ENCODE measurements at regions not wholly inside any gene's neighbourhood (a gene's known extent, or its start where the extent isn't known, plus 50 kb on each side); places are given as distances from the start of the nearest gene placed in this dataset.

DNA sequence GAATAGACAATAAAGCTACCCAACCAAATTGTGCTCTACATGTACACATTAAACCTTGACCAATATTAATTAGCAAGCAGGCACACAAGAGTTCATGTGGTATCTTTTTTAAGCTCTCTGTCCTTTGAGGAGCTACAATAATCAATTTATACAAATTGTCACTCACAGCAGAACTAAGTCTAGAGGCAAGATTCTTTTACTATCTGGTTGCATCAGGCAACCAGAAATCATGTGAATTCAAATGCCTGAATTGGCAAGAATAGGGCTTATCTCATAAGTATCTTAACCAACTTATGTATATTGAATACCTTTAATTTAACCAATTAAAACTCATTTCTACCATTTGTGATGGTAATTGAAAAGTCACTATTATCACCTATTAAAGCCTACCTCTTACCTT lies 145.5 kb upstream of the HAPLN1 start:
- Mint-ChIP-seq H3K9me3 (no peaks in the 10 kb centered on the region), H3K36me3 (ENCODE audit: low read depth) (no peaks in the 10 kb centered on the region), H3K27ac (no peak overlapping the region), H3K4me3 (no peak overlapping the region), H3K4me1 (peaks cover 3% of the 10 kb centered on the region), H3K27me3 (ENCODE audit: insufficient read depth) (no peaks in the 10 kb centered on the region)
- H3K9ac ChIP-seq (ENCODE audit: extremely low read depth, low read length, poor library complexity, severe bottlenecking), result no peak overlapping the region
- H3K9me3 ChIP-seq (ENCODE audit: control insufficient read depth, low read length), result no peaks in the 10 kb centered on the region
- no peak overlapping the region for H3K27ac ChIP-seq (ENCODE audit: low read depth, low read length)
- no peaks in the 10 kb centered on the region for H3K36me3 ChIP-seq (ENCODE audit: control insufficient read depth, insufficient read depth, low read length)
- no peak overlapping the region for H3K4me3 ChIP-seq (ENCODE audit: low read length)
- DNase-seq, result no peak
- no peaks in the 10 kb centered on the region for H3K27me3 ChIP-seq (ENCODE audit: control insufficient read depth, insufficient read depth, low read length, poor library complexity, severe bottlenecking)
- H3K4me1 ChIP-seq (ENCODE audit: control insufficient read depth, insufficient read depth, low read length), result no peaks in the 10 kb centered on the region
- TF ChIP-seq, protein P1, sequence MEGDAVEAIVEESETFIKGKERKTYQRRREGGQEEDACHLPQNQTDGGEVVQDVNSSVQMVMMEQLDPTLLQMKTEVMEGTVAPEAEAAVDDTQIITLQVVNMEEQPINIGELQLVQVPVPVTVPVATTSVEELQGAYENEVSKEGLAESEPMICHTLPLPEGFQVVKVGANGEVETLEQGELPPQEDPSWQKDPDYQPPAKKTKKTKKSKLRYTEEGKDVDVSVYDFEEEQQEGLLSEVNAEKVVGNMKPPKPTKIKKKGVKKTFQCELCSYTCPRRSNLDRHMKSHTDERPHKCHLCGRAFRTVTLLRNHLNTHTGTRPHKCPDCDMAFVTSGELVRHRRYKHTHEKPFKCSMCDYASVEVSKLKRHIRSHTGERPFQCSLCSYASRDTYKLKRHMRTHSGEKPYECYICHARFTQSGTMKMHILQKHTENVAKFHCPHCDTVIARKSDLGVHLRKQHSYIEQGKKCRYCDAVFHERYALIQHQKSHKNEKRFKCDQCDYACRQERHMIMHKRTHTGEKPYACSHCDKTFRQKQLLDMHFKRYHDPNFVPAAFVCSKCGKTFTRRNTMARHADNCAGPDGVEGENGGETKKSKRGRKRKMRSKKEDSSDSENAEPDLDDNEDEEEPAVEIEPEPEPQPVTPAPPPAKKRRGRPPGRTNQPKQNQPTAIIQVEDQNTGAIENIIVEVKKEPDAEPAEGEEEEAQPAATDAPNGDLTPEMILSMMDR (conservative IDR thresholded peaks at IDR 0.05), result no peak

DNA sequence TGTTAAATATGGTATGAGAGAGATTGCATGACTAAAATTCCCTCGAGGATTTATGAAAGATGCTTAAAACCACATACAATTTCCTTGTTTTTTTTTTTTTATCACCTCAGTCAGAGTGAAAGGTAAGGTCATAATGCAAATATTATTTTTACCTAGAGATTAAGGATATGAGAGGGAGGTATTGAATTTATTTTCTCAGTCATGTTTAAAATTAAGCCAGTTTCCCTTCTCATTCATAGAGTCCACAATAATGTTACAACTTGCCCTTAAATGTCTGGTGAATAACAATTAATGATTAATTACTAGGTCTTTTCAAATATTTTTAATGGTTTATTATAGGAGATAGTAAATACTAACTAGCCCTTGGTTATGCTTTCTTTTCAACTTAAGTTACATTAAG lies 144.9 kb upstream of the HAPLN1 start:
- Histone ChIP-seq H3K27ac (ENCODE audit: low read depth, low read length) (no peak overlapping the region), H3K4me3 (ENCODE audit: low read length) (no peak overlapping the region), H3K27me3 (ENCODE audit: control insufficient read depth, insufficient read depth, low read length, poor library complexity, severe bottlenecking) (no peaks in the 10 kb centered on the region), H3K4me1 (ENCODE audit: control insufficient read depth, insufficient read depth, low read length) (no peaks in the 10 kb centered on the region), H3K9me3 (ENCODE audit: control insufficient read depth, low read length) (no peaks in the 10 kb centered on the region), H3K36me3 (ENCODE audit: control insufficient read depth, insufficient read depth, low read length) (no peaks in the 10 kb centered on the region), H3K9ac (ENCODE audit: extremely low read depth, low read length, poor library complexity, severe bottlenecking) (no peak overlapping the region)
- Mint-ChIP-seq H3K4me1 (peaks cover 3% of the 10 kb centered on the region), H3K4me3 (no peak overlapping the region), H3K27ac (no peak overlapping the region), H3K9me3 (no peaks in the 10 kb centered on the region), H3K36me3 (ENCODE audit: low read depth) (no peaks in the 10 kb centered on the region), H3K27me3 (ENCODE audit: insufficient read depth) (no peaks in the 10 kb centered on the region)
- TF ChIP-seq, protein P1 (conservative IDR thresholded peaks at IDR 0.05), result no peak
- no peak for DNase-seq
- WGBS, 2 experiments (ENCODE audit: insufficient coverage in 1 of 2, insufficient read length in 1 of 2), result 100% methylated on average over 1 of the region's 1 CpG; no CpG with 5 or more reads in 1 of the 2 experiments

DNA sequence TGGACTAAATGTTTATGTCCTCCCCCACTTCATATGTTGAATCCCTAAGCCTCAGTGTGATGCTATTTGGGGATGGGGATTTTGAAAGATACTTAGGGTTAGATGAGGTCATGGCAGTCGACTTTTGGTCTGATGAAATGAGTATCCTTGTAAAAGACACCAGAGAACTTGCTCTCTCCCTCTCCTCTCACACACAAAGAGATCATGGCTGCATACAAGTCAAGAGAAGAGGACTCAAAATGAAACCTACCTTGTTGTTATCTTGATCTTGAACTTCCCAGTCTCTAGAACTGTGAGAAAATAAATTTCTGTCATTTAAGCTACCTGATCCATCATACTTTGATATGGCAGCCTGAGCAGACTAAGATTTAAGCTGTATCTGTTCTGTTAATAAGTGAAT lies 144.0 kb upstream of the HAPLN1 start:
- no peak overlapping the region for H3K4me3 ChIP-seq (ENCODE audit: low read length)
- H3K4me1 ChIP-seq (ENCODE audit: control insufficient read depth, insufficient read depth, low read length), result no peaks in the 10 kb centered on the region
- Mint-ChIP-seq H3K4me3 (no peak overlapping the region), H3K27me3 (ENCODE audit: insufficient read depth) (no peaks in the 10 kb centered on the region), H3K36me3 (ENCODE audit: low read depth) (no peaks in the 10 kb centered on the region), H3K4me1 (peaks cover 3% of the 10 kb centered on the region), H3K9me3 (no peaks in the 10 kb centered on the region), H3K27ac (no peak overlapping the region)
- 60% methylated on average over 1 of the region's 1 CpG; no CpG with 5 or more reads in 1 of the 2 experiments for WGBS, 2 experiments (ENCODE audit: insufficient coverage in 1 of 2, insufficient read length in 1 of 2)
- no peak overlapping the region for H3K9ac ChIP-seq (ENCODE audit: extremely low read depth, low read length, poor library complexity, severe bottlenecking)
- no peaks in the 10 kb centered on the region for H3K27me3 ChIP-seq (ENCODE audit: control insufficient read depth, insufficient read depth, low read length, poor library complexity, severe bottlenecking)
- no peak for DNase-seq
- H3K9me3 ChIP-seq (ENCODE audit: control insufficient read depth, low read length), result no peaks in the 10 kb centered on the region
- no peaks in the 10 kb centered on the region for H3K36me3 ChIP-seq (ENCODE audit: control insufficient read depth, insufficient read depth, low read length)
- H3K27ac ChIP-seq (ENCODE audit: low read depth, low read length), result no peak overlapping the region
- TF ChIP-seq, protein P1 (conservative IDR thresholded peaks at IDR 0.05), result no peak

Measured in endodermal cell (in vitro differentiated cells).